Kidney (tissue), 13 donors: ENCODE measurements at regions not wholly inside any gene's neighbourhood (a gene's known extent, or its start where the extent isn't known, plus 50 kb on each side); places are given as distances from the start of the nearest gene placed in this dataset.

Experiments
- DNase-seq, 5 donors: peaks; one replicate each; pipeline ENCODE4 v3.0.0-alpha.2; 2013 to 2020
- FAIRE-seq: peaks from 2 replicates; lab custom pipeline; 2012; peaks lifted over from hg19 to GRCh38; lab: Jason Lieb, UNC
- H3K27ac ChIP-seq, 2 donors: one replicate each; pipeline ENCODE4 v1.7.0; 2013; ENCODE audit warnings: low read depth in 2 of 2, low read length in 2 of 2, inconsistent platforms in 1 of 2
- H3K27me3 ChIP-seq: one replicate; pipeline ENCODE4 v1.7.1; 2013; ENCODE audit warnings: low read length, inconsistent platforms; ENCODE audit not compliant: control insufficient read depth, insufficient read depth
- H3K36me3 ChIP-seq, 3 donors: one replicate each; pipeline versions ENCODE4 v1.7.0 to v1.7.1; 2013; ENCODE audit warnings: low read length in 3 of 3, control low read depth in 1 of 3, inconsistent platforms in 1 of 3; ENCODE audit not compliant: insufficient read depth in 3 of 3, control insufficient read depth in 2 of 3
- H3K4me1 ChIP-seq, 3 donors: one replicate each; pipeline versions ENCODE4 v1.7.0 to v1.7.1; 2013; ENCODE audit warnings: low read length in 3 of 3, inconsistent platforms in 1 of 3, low read depth in 1 of 3; ENCODE audit not compliant: control insufficient read depth in 2 of 3, insufficient read depth in 2 of 3
- H3K4me3 ChIP-seq, 3 donors: one replicate each; pipeline versions ENCODE4 v1.7.0 to v1.8.1; 2013; ENCODE audit warnings: low read length in 3 of 3, control low read depth in 1 of 3, inconsistent platforms in 1 of 3
- H3K9ac ChIP-seq, 3 donors: one replicate each; pipeline versions ENCODE4 v1.7.0 to v1.7.1; 2013; ENCODE audit warnings: low read length in 3 of 3, control low read depth in 1 of 3, inconsistent platforms in 1 of 3
- H3K9me3 ChIP-seq, 3 donors: one replicate each; pipeline versions ENCODE4 v1.7.0 to v1.7.1; 2013; ENCODE audit warnings: low read length in 3 of 3, control low read depth in 1 of 3, inconsistent platforms in 1 of 3; ENCODE audit not compliant: control insufficient read depth in 2 of 3, insufficient read depth in 1 of 3
- intact Hi-C: fragments of 100-400 bp; cut with DNase I; formaldehyde crosslinking; loops from one replicate; pipeline ENCODE4 v1.11.1; 2022
- TF ChIP-seq, protein P1 (sequence below): IDR thresholded peaks from 3 replicates; pipeline ENCODE4 v1.5.1; 2012; ENCODE audit warnings: mild to moderate bottlenecking, moderate library complexity, borderline replicate concordance; ENCODE audit not compliant: insufficient read depth; ENCODE audit errors: extremely low read depth
- donor health status: control.
- donor health status: control.
- donor health status: control.
- donor health status: control.
- donor health status: control.
- donor health status: DM: yes; HTN: yes; CAD: no.
- donor health status: Normal renal cell carcinoma (clear cell type).

DNA sequence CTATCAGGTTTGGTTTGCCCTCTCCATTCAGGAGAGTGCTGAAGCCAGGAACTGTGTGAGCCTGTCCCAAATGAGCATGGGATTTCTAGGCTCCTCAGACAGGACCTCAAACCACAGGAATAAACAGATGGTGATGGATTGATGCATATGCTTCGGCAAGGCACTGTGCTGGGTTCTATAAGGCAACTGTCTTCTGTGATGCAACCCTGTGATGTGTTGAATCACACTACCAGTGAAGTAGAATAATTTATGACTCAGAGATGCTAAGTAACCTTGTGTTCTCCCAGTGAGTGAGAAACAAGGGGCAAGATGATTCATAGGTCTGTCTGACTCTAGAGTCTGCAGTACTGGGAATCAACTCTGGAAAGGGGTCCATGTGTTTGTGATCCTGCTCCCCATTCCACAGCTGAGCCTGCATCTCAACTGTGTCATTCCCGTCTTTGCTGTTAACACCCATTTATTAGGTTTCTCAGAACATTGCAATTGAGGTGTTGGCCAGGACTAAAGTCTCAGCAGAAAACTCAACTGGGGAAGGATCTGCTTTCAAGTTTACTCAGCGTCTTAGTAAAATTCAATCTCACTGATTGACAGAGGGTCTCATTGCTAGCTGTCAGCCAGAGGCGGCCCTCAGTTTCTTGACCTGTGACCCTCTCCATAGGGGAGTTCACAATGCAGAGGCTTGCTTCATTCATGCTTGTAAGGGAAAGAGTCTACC, 510.1 kb upstream of the CFAP20DC start:
- Histone ChIP-seq H3K4me3 (no peak overlapping the region), H3K27ac (no peak overlapping the region), H3K4me1 (no peaks in the 10 kb centered on the region), H3K9ac (no peak overlapping the region), H3K27me3 (no peaks in the 10 kb centered on the region), H3K9me3 (no peaks in the 10 kb centered on the region), H3K36me3 (no peaks in the 10 kb centered on the region)
- intact Hi-C loops = no loop called here
- FAIRE-seq = no peak
- TF ChIP-seq, protein P1, sequence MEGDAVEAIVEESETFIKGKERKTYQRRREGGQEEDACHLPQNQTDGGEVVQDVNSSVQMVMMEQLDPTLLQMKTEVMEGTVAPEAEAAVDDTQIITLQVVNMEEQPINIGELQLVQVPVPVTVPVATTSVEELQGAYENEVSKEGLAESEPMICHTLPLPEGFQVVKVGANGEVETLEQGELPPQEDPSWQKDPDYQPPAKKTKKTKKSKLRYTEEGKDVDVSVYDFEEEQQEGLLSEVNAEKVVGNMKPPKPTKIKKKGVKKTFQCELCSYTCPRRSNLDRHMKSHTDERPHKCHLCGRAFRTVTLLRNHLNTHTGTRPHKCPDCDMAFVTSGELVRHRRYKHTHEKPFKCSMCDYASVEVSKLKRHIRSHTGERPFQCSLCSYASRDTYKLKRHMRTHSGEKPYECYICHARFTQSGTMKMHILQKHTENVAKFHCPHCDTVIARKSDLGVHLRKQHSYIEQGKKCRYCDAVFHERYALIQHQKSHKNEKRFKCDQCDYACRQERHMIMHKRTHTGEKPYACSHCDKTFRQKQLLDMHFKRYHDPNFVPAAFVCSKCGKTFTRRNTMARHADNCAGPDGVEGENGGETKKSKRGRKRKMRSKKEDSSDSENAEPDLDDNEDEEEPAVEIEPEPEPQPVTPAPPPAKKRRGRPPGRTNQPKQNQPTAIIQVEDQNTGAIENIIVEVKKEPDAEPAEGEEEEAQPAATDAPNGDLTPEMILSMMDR = no peak
- no peak for DNase-seq

DNA sequence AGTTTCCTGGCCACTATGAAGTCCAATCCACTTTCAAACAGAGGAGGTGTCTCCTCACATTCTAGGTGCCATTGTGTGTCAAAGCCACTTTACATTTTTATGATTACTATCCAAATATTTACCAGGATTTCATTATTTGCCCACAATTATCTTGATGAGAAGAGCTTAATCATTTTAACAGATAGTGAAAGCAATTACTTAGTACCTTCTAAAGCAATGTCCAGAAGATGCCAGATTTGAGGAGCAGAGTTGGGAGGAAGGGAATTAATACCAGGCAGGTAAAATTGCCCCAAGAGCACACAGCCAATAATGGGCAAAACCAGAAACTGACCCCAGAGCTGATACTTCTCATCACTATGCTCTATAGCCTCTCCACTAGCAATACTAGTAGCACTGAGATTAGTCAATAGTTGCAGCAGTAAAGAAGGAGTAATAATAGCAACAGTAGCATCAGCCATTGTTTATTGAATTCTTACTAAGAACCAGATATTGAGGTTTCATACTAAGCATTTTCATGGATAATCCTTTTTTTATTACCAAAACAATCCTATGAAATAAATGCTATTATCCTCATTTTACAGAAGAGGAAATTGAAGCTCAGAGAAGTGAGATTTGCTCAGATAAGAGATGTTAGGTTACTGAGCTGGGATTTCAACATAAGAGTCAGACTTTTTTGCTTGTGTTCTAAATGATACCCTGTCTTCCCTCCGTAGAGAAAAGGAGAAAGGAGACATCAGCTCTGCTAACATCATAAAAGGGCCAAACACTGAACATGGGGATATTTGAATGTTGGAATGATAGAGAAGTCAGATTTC, 509.3 kb upstream of the CFAP20DC start:
- DNase-seq (no peak), FAIRE-seq (no peak)

DNA sequence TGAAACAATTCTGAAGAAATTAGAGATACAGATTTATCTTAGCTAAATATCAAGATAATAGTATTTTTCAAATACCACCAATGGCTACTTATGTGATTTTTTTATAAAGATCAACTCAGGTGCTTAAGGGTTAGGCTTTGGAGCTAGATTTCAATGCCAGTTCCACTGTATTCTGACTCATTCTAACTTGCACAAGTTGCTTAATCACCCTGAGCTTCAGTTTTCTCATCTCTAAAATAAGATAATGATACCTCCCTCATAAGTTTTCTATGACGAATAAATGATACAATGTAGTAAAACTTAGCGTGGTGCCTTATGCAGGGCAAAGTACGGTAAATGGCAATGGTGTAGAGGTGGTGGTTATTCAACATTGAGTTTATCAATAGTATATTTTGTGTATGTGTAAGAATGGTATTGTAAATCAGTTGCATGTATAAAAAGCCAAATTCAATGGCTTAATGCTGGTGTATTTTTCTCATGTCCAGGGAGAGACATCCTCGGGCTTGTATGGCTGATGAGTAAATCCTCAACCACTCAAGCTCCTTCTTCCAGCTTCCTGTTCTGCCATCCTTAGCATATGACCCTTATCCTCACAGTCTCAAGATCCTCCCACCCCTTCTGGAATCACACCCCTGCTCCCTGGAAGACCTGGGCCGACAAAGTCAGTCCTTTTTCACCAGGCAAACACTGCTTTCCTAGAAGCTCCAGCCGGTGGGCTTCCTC, 505.9 kb upstream of the CFAP20DC start:
- H3K27ac ChIP-seq = no peak overlapping the region
- no peaks in the 10 kb centered on the region for H3K27me3 ChIP-seq
- FAIRE-seq (no peak), DNase-seq (no peak)
- intact Hi-C loops = no loop called here
- no peaks in the 10 kb centered on the region for H3K9me3 ChIP-seq
- no peak overlapping the region for H3K4me3 ChIP-seq
- TF ChIP-seq, protein P1 = no peak
- H3K4me1 ChIP-seq = no peaks in the 10 kb centered on the region
- H3K9ac ChIP-seq = no peak overlapping the region
- H3K36me3 ChIP-seq = no peaks in the 10 kb centered on the region

More for the DNA sequence above, 509.3 kb upstream of the CFAP20DC start:
- H3K27me3 ChIP-seq = no peaks in the 10 kb centered on the region
- no peaks in the 10 kb centered on the region for H3K4me1 ChIP-seq
- H3K36me3 ChIP-seq = no peaks in the 10 kb centered on the region
- TF ChIP-seq, protein P1 = no peak
- H3K27ac ChIP-seq = no peak overlapping the region
- no peak overlapping the region for H3K9ac ChIP-seq
- no peak overlapping the region for H3K4me3 ChIP-seq
- H3K9me3 ChIP-seq = no peaks in the 10 kb centered on the region
- intact Hi-C loops = no loop called here
